GM21528 (cell line): ENCODE measurements at regions not wholly inside any gene's neighbourhood (a gene's known extent, or its start where the extent isn't known, plus 50 kb on each side); places are given as distances from the start of the nearest gene placed in this dataset.

Experiments
- ATAC-seq: cut with Tn5 transposase; IDR thresholded peaks from one replicate; pipeline ENCODE4 v1.9.1; 2021; ENCODE audit warnings: mild to moderate bottlenecking, moderate library complexity; ENCODE audit not compliant: unreplicated experiment, low FRiP score

GRCh38 chr5:97658116-97658900, 475.3 kb upstream of the RIOK2 start:
- ATAC-seq, result no peak

GRCh38 chr5:97666783-97667182, 483.7 kb upstream of the RIOK2 start:
- ATAC-seq, result no peak

GRCh38 chr5:97670447-97670846, 487.4 kb upstream of the RIOK2 start:
- no peak for ATAC-seq

GRCh38 chr5:97676608-97677007, 493.6 kb upstream of the RIOK2 start:
- no peak for ATAC-seq

- no peak for ATAC-seq
Measured at GRCh38 chr5:97694091-97694490, 511.0 kb upstream of the RIOK2 start.

GRCh38 chr5:97714424-97714823, 531.4 kb upstream of the RIOK2 start:
- no peak for ATAC-seq

- ATAC-seq, result no peak
Measured at GRCh38 chr5:97726106-97726505, 543.1 kb upstream of the RIOK2 start.

GRCh38 chr5:97728920-97729319, 545.9 kb upstream of the RIOK2 start:
- ATAC-seq, result no peak

GRCh38 chr5:97729938-97730337, 546.9 kb upstream of the RIOK2 start:
- ATAC-seq, result no peak

GRCh38 chr5:97735209-97735608, 552.2 kb upstream of the RIOK2 start:
- no peak for ATAC-seq

GRCh38 chr5:97737608-97738007, 554.6 kb upstream of the RIOK2 start:
- ATAC-seq, result no peak

GRCh38 chr5:97745817-97746216, 562.8 kb upstream of the RIOK2 start:
- no peak for ATAC-seq

GRCh38 chr5:97750576-97750975, 567.5 kb upstream of the RIOK2 start:
- ATAC-seq, result no peak

GRCh38 chr5:97751540-97751939, 568.5 kb upstream of the RIOK2 start:
- no peak for ATAC-seq

- no peak for ATAC-seq
Measured at GRCh38 chr5:97752871-97753270, 569.8 kb upstream of the RIOK2 start.

- ATAC-seq, result no peak
Measured at GRCh38 chr5:97762483-97762882, 579.4 kb upstream of the RIOK2 start.

GRCh38 chr5:97764700-97765099, 581.7 kb upstream of the RIOK2 start:
- no peak for ATAC-seq

- no peak for ATAC-seq
Measured at GRCh38 chr5:97778451-97778850, 595.4 kb upstream of the RIOK2 start.

GRCh38 chr5:97788369-97788768, 605.3 kb upstream of the RIOK2 start:
- no peak for ATAC-seq

- no peak for ATAC-seq
Measured at GRCh38 chr5:97797994-97798451, 615.0 kb upstream of the RIOK2 start.

GRCh38 chr5:97801461-97801860, 618.4 kb upstream of the RIOK2 start:
- no peak for ATAC-seq

- ATAC-seq, result no peak
Measured at GRCh38 chr5:97820138-97820537, 637.1 kb upstream of the RIOK2 start.
